ENCODE measurements at regions not wholly inside any gene's neighbourhood (a gene's known extent, or its start where the extent isn't known, plus 50 kb on each side); places are given as distances from the start of the nearest gene placed in this dataset.

- ChIA-PET CTCF (interaction anchor here (0.6 to 1.9 kb wide), 4 partner anchors 12 to 307 kb away, joined by 3 to 7 read pairs (median 4); no protein-coding TSS in a partner anchor), POLR2A (no interaction called here)
- TF ChIP-seq CTCF (IDR thresholded peaks at IDR 0.05; ENCODE audit: control extremely low read depth, extremely low read depth, low read depth, missing control alignments), result no peak
- peak; percentile 54 for DNase-seq (ENCODE audit: extremely low spot score)
Measured at GRCh38 chr3:144128108-144128892, 156.7 kb downstream of the DIPK2A start.

DNA sequence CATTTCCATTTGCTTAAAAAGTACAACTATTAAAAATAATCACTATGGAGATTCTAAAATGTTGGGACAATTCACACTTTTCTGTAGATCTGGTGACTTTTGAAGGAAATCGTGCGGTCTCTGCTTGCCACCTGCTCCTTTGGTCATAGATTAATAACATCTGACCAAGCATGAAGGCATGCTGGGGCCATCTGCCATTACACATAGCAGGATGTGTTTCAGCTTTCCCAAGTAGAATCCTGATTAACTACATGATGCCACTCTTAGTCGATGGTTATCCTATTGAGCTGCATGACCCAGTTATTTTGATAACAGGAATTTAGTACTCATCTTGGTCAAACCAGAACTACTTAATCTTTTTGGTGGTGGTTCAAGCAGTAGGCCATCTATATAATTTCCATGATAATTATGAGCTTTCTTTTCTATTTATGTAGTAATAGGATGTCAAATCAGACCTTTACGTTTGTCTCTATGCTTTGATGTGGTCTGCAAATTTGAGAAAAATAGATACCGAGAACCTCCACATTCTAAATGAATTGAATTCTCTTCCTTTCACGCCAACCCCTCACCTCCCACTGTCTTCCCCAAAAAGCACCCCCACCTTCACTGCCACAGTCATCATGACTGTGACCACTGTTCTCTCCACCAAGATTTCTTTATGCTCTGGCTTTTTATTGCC lies 158.1 kb downstream of the DIPK2A start:
- POLR2A ChIA-PET, result no interaction called here
- CTCF ChIA-PET, result no interaction called here
- DNase-seq (ENCODE audit: extremely low spot score), result no peak
- no peak for TF ChIP-seq CTCF (IDR thresholded peaks at IDR 0.05; ENCODE audit: control extremely low read depth, extremely low read depth, low read depth, missing control alignments)

DNA sequence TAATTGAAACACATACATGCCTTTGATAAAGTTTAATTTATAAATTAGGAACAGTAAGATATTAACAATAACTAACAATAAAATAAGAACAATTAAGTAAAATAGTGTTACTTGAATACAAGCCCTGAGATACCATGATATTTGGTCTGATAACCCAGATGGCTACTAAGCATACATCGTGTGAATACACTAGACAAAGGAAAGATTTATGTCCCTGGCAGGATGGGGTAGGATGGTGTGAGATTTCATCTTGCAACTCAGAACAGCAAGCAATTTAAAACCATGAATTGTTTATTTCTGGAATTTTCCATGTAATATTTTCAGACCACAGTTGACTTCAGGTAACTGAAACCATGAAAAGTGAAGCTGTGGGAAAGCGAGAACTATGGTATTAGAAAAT lies 169.5 kb downstream of the DIPK2A start:
- POLR2A ChIA-PET, result no interaction called here
- DNase-seq (ENCODE audit: extremely low spot score), result no peak
- CTCF ChIA-PET, result interaction anchor here (0.8 to 1.1 kb wide), 2 partner anchors 15 to 36 kb away, joined by 3 to 4 read pairs; no protein-coding TSS in a partner anchor
- TF ChIP-seq CTCF (IDR thresholded peaks at IDR 0.05; ENCODE audit: control extremely low read depth, extremely low read depth, low read depth, missing control alignments), result no peak

DNA sequence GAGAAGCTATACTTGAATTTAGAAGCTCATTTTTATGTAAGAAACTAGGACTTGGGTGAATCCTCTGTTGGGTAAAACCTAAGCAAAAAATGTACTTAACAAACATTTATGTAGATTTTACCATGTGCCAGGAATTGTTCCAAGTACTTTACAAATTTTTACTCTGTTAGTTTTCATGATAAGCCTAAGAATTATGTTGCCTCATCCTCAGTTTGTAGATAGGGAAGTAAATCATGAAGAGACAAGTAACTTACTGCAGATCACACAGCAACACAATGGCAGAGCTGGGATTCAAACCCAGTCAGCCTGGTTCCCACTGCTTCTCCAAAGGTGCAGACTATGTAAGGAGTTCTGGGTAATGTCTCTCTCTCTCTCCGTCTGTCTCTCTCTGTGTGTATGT lies 169.9 kb downstream of the DIPK2A start:
- no peak for TF ChIP-seq CTCF (IDR thresholded peaks at IDR 0.05; ENCODE audit: control extremely low read depth, extremely low read depth, low read depth, missing control alignments)
- POLR2A ChIA-PET, result no interaction called here
- CTCF ChIA-PET, result interaction anchor here (0.8 to 1.2 kb wide), 3 partner anchors 15 to 64 kb away, joined by 3 to 4 read pairs (median 3); no protein-coding TSS in a partner anchor
- DNase-seq (ENCODE audit: extremely low spot score), result no peak

DNA sequence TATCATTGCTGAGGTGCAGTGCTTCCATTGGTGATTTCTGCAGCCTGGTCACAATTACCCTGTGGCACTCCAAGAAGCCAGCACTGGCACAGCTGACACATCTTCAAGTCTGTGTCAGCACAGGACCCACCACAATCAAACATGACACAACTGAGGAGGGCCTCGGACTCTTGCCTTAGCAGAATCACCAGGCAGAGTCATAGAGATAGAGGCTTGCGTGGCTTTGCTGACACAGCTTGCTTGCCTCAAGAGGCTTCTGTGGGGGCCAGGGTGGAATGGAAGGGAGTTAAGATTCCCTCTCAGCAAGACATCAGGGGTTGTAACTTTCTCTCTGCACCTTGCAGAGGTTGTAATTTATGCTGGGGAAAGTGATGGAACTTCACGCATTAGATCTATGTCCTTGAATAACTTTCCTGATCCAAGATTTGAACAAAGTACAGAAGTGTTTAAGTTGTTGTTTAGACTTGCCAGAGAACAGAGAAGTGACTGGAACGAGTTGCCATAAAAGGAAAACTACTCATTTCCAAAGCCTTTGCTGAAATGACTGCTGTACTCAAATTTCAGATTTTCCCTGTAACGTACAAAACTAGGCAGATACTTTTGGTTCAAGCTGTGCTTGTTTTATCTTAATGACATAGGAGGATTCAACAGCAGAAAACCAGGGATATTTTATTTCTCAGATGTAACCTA lies 170.7 kb downstream of the DIPK2A start:
- no peak for DNase-seq (ENCODE audit: extremely low spot score)
- TF ChIP-seq CTCF (IDR thresholded peaks at IDR 0.05; ENCODE audit: control extremely low read depth, extremely low read depth, low read depth, missing control alignments), result no peak
- POLR2A ChIA-PET, result no interaction called here
- CTCF ChIA-PET, result interaction anchor here (1.2 to 1.9 kb wide), 4 partner anchors 8 to 65 kb away, joined by 3 to 10 read pairs (median 4); no protein-coding TSS in a partner anchor

DNA sequence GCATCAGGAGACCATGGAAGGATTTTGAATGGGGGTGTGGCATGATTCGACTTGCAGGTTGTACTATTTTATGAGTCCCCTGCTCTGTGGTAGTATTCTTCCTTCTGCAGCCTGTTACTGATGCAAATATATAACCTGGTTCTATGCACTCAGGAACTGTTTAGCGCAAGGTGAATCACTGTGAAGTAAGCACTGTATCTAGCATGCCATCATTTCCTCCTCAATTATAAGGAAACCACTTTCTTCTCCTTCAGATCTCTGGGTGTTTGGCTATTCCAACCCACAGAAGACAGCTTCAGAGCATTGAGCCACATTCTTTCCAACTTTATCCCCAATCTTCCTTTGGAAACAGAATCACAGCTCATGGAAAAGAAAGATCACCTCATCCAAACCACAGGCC lies 176.7 kb downstream of the DIPK2A start:
- DNase-seq (ENCODE audit: extremely low spot score), result no peak
- TF ChIP-seq CTCF (IDR thresholded peaks at IDR 0.05; ENCODE audit: control extremely low read depth, extremely low read depth, low read depth, missing control alignments), result no peak
- POLR2A ChIA-PET, result no interaction called here
- CTCF ChIA-PET, result no interaction called here

Data from GM10248 (cell line).